ENCODE measurements at regions not wholly inside any gene's neighbourhood (a gene's known extent, or its start where the extent isn't known, plus 50 kb on each side); places are given as distances from the start of the nearest gene placed in this dataset.

- no peak for DNase-seq
Observed at GRCh38 chr2:7994397-7994951, 687.4 kb upstream of the ID2 start.

DNA sequence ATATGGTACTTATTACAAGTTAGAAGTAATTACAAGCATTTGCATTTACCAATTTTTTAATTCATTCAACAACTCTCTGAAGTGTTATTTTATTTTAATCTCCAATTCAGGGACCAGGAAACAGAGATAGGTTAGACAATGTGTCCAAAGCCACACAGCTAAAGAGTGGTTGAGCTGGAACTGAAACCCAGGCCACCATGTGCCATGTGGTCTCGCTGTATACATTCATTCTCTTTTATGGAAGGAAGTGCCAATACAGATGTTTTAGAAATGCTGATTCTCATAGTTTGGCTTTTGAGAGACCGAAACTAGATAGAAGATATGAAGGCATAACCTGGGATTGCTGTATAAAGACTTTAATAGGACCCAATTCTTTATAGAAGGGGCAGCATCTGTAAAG lies 684.6 kb upstream of the ID2 start:
- no peak for DNase-seq

DNA sequence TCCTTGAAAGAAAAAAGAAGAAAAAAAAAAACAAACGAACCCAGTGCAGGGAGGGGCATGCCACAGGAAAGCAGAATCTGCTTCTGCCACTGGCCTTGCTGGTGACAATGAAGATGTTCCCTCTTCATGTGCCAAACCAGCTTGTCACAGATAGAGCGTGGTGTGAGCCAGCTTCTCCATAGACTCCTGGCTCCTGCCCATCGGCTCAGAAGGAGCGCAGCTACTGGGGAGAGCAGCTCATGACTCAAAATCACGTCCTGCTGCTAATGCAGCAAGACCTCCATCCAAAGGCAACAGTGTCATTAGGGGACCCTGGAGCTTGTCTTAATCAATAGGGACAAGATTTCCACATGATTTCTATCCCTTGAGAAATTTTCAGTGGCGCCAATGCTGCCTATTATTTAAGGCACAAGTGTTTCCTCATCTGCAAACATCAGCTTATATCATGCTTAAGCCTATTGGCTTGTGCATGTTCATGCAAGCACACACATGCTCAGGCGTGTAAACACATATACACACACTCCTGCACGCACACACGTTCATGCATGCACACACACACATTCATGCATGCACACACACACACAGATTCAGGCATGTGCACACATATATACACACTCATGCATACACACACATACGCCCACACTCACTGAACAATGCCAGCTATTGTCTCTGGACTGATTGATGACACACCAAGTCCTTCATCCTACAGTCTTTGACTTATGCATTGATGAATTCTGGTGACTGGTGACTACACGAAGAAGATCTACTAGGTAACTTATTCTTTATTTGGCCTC lies 682.0 kb upstream of the ID2 start:
- no peak for DNase-seq

- no peak for DNase-seq
Observed at GRCh38 chr2:8000870-8001269, 681.0 kb upstream of the ID2 start.

GRCh38 chr2:8002765-8003393 lies 679.0 kb upstream of the ID2 start:
- DNase-seq: no peak

GRCh38 chr2:8003462-8004075 lies 678.3 kb upstream of the ID2 start:
- DNase-seq: no peak

- peak; percentile 38 for DNase-seq
Observed at GRCh38 chr2:8004250-8004681, 677.6 kb upstream of the ID2 start.

- no peak for DNase-seq
Observed at GRCh38 chr2:8006181-8006580, 675.7 kb upstream of the ID2 start.

- no peak for DNase-seq
Observed at GRCh38 chr2:8006626-8007025, 675.2 kb upstream of the ID2 start.

DNA sequence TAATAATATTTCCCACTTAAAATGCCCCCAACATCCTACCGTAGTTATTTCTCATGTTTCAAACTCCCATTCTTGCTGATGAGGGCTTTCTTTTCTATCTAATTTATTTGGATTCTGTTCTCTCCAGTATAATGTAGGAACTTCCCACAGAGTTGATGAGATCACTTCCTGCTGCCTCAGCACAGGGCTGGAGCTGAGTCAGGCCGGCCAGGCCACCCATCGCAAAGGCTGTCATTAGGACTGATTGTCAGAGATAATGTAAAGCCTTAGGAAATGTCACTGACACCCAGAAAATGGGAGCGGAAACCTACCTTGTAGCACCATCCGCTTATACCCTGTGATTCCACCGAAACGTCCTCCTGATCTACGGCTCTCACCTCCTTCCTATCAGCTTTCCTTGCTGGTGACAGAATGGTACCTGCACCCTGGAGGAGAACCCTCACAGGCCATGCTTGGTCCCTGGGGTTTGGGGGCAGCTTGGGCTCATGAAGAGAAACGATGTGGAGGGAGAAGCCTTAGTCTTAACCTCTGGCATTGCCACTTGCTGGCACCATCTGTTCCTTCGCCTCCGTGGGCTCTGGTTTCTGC lies 672.8 kb upstream of the ID2 start:
- DNase-seq: peak; percentile 24

GRCh38 chr2:8015848-8016600 lies 665.8 kb upstream of the ID2 start:
- no peak for DNase-seq

DNA sequence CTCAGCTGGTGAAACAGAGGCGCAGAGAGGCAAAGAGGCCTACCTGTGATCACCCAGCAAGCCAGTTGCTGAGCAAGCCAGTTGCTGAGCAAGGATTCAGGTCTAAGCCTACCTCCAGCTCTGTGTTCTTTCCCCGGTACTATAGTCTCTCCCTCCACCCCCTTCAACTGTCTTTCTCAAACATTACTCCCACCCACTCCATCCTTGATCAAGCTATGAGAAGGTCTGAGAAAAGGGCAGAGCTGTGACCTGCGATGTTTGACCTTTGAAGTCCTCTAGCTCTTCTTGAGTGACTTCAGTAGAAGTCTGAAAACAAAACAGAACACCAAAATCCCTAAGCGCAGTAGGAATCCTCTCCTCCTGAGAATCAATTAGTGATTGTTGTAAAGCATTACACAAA lies 665.2 kb upstream of the ID2 start:
- no peak for DNase-seq

GRCh38 chr2:8018956-8019355 lies 662.9 kb upstream of the ID2 start:
- no peak for DNase-seq

DNA sequence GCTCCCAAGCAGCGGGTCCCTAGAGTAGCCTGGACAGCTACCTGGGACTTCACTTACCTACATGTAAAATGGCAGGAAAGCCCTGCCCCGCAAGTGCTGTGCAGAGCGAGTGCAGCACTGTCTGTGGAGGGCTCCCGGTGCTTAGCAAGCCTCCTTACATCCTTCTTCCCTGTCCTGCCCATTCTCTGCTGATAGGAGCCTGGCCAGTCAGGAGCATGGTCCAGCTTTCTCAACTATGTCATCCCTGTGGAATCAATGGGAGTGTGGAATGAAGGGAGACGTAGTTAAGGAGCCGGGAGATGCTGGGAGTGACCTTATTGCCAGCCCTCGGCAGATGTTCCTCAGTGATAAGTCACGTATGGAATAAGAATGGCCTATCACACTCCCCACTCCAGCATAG lies 661.9 kb upstream of the ID2 start:
- no peak for DNase-seq

DNA sequence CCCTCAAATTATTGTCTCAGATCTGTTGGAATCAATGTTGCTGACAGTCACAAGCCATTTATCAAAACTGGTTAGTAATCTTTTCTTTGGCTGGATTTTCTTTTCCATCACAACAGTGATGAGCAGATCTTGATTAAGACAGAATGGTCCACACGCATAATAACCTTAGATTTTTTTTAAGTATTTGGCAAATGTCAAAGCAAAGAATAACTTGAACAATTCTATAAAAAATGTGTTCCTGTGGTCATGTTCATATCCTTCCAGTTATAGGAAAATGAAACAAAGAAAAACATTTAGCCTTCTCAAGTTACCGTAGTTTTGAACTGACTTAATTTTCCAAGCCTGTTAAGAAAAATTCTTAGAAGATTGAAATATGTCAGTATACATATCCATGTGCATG lies 659.9 kb upstream of the ID2 start:
- DNase-seq: no peak

DNA sequence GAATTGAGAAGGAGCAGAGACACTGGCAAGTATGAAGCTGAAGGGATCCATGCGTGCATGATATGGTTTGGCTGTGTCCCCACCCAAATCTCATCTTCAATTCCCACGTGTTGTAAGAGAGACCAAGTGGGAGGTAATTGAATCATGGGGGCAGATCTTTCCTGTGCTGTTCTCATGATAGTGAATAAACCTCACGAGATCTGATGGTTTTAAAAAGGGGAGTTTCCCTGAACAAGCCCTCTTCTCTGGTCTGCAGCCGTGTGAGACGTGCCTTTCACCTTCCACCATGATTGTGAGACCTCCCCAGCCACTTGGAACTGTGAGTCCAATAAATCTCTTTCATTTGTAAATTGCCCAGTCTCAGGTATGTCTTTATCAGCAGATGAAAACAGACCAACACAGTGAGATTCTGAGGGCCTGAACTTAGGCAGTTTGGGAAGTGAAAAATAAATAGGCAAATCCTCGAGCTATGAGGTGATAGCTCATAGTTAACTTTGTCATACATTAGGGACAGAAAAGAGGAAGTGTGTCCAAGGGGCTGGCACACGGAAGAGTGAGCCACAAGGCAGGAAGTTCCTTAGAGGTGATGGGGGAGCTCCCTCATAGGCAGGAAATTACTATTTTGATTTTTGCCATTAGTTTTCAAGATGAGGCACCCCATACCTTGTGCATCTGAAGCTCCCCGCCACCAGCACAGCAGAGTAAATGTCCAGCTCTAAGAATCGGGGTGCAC lies 658.8 kb upstream of the ID2 start:
- DNase-seq: peak; percentile 40

GRCh38 chr2:8024506-8024905 lies 657.4 kb upstream of the ID2 start:
- no peak for DNase-seq

- no peak for DNase-seq
Observed at GRCh38 chr2:8026381-8026780, 655.5 kb upstream of the ID2 start.

DNA sequence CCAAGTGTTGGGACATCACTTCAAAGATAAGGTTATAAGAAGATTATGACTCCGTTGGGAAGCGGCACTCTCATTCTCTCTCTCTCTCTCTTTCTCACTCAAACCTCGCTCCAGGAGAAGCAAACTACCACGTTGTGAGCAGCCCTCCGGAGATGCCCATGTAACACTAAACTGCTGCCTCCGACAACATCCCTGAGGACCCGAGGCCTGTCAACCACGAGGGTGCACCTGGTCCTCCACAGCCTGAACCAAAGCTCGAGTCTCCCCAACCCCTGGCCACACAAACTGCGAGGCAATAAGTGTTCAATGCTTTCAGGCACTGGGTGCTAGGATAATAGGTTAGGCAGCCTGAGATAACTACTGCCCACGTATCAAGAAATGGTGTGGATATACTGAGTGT lies 654.5 kb upstream of the ID2 start:
- DNase-seq: no peak

DNA sequence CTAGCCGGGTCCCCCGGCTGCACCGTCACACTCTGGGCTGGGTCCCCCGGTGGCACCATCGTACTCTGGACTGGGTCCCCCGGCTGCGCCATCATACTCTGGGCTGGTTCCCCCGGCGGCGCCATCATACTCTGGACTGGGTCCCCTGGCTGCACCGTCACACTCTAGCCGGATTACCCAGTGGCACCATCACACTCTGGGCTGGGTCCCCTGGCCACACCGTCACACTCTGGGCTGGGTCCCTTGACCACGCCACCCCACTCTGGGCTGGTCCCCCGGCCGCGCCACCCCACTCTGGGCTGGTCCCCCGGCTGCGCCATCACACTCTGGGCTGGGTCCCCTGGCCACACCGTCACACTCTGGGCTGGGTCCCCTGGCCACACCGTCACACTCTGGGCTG lies 653.8 kb upstream of the ID2 start:
- DNase-seq: no peak

- no peak for DNase-seq
Observed at GRCh38 chr2:8028436-8028835, 653.4 kb upstream of the ID2 start.

GRCh38 chr2:8028981-8029380 lies 652.9 kb upstream of the ID2 start:
- no peak for DNase-seq

All from CD4-positive, alpha-beta T cell treated with Interferon gamma for 1 hour (primary cell).